GM12878 (cell line): ENCODE measurements at regions not wholly inside any gene's neighbourhood (a gene's known extent, or its start where the extent isn't known, plus 50 kb on each side); places are given as distances from the start of the nearest gene placed in this dataset.

ENCODE experiments used
- ATAC-seq: fragments of 200-7000 bp; cut with Tn5 transposase; 3 replicates; pipeline ENCODE4 v1.9.1; 2020; ENCODE audit warnings: mild to moderate bottlenecking, moderate library complexity
- BruUV-seq: library from RNA; stranded (reverse); fragments of 400-500 nt; replicated peaks from 2 replicates; lab custom pipeline; 2021; lab: Mats Ljungman, UMichigan
- CTCF ChIA-PET: fragments of 300-600 bp; sonication (Branson Sonifier 250); formaldehyde crosslinking; extraction: SDS; loops from one replicate; lab custom pipeline; 2021; ENCODE audit warnings: inconsistent platforms; lab: Yijun Ruan, JAX
- POLR2A ChIA-PET: fragments of 350-600 bp; formaldehyde crosslinking; extraction: SDS; loops from one replicate; lab custom pipeline; 2021; ENCODE audit warnings: inconsistent platforms; lab: Charles Lee
- RAD21 ChIA-PET: fragments of 300-600 bp; sonication (Branson Sonifier 250); formaldehyde crosslinking; loops from one replicate; lab custom pipeline; 2023; ENCODE audit warnings: antibody characterized with exemption; ENCODE audit not compliant: unreplicated experiment; lab: Charles Lee
- SMC1A ChIA-PET: fragments of 300-600 bp; sonication (Branson Sonifier 250); formaldehyde crosslinking; loops from one replicate; lab custom pipeline; 2023; ENCODE audit not compliant: unreplicated experiment, uncharacterized antibody; lab: Charles Lee
- DNase-seq: peaks from one replicate; pipeline ENCODE4 v3.0.0-alpha.2; 2011; ENCODE audit warnings: low read depth, low spot score
- FAIRE-seq: peaks from 3 replicates; lab custom pipeline; 2011; peaks lifted over from hg19 to GRCh38; lab: Jason Lieb, UNC
- H2AFZ ChIP-seq: 2 replicates; pipeline ENCODE4 v1.6.0; 2011; ENCODE audit warnings: low read depth, low read length, control low read depth; ENCODE audit not compliant: control insufficient read depth
- H3K27ac ChIP-seq: 2 replicates; pipeline ENCODE4 v1.5.1; 2011; ENCODE audit warnings: control low read depth; ENCODE audit not compliant: control insufficient read depth, insufficient read depth
- H3K27me3 ChIP-seq, 2 experiments: replicated peaks in 1 of 2; 2 replicates each; pipeline versions ENCODE4 v1.6.0 to v1.6.1; 2011; ENCODE audit warnings: low read length in 1 of 2; ENCODE audit not compliant: control insufficient read depth in 2 of 2, insufficient read depth in 2 of 2
- H3K36me3 ChIP-seq, 2 experiments: 2 replicates each; pipeline ENCODE4 v1.5.1; 2011; ENCODE audit warnings: low read length in 1 of 2; ENCODE audit not compliant: control insufficient read depth in 2 of 2, insufficient read depth in 2 of 2
- H3K4me1 ChIP-seq: 2 replicates; pipeline ENCODE4 v1.6.1; 2011; ENCODE audit warnings: mild to moderate bottlenecking, low read length, moderate library complexity, mixed read lengths; ENCODE audit not compliant: control insufficient read depth, insufficient read depth
- H3K4me2 ChIP-seq: 2 replicates; pipeline ENCODE4 v1.6.0; 2011; ENCODE audit warnings: control low read depth; ENCODE audit not compliant: control insufficient read depth, insufficient read depth
- H3K4me3 ChIP-seq: fragments of 200-600 bp; sonication (generic); 2 replicates; pipeline ENCODE4 v1.5.1; 2016
- H3K79me2 ChIP-seq: 2 replicates; pipeline ENCODE4 v1.6.0; 2011; ENCODE audit warnings: low read length; ENCODE audit not compliant: control insufficient read depth, insufficient read depth
- H3K9ac ChIP-seq: 2 replicates; pipeline ENCODE4 v1.8.0; 2011; ENCODE audit warnings: low read length, control low read depth, mixed read lengths; ENCODE audit not compliant: control insufficient read depth, insufficient read depth
- H3K9me3 ChIP-seq: replicated peaks from 3 replicates; pipeline ENCODE4 v1.5.1; 2011; ENCODE audit warnings: mild to moderate bottlenecking, low read length; ENCODE audit not compliant: control insufficient read depth, insufficient read depth
- H4K20me1 ChIP-seq: 2 replicates; pipeline ENCODE4 v1.6.0; 2011; ENCODE audit not compliant: control insufficient read depth, insufficient read depth
- ASH2L ChIP-seq: fragments of 300-600, 200-600 bp; sonication (generic); IDR thresholded peaks from 2 replicates; pipeline ENCODE4 v1.6.1; 2017; ENCODE audit warnings: low read depth, mild to moderate bottlenecking, borderline replicate concordance
- IKZF2 ChIP-seq, 2 experiments: fragments of 450-650 bp; IDR thresholded peaks; 2 replicates each; pipeline ENCODE4 v1.6.1; 2017; ENCODE audit warnings: mild to moderate bottlenecking in 2 of 2, moderate library complexity in 2 of 2
- JUND ChIP-seq: IDR thresholded peaks from 2 replicates; pipeline ENCODE4 v1.6.1; 2012; ENCODE audit warnings: low read depth, mild to moderate bottlenecking, low read length, improper control_type of control experiment, moderate library complexity
- KDM1A ChIP-seq: fragments of 200-600 bp; sonication (generic); IDR thresholded peaks from 2 replicates; pipeline ENCODE4 v1.6.1; 2016; ENCODE audit warnings: borderline replicate concordance
- MEF2B ChIP-seq: fragments of 450-650 bp; IDR thresholded peaks from 2 replicates; pipeline ENCODE4 v1.6.1; 2018; ENCODE audit warnings: mild to moderate bottlenecking, moderate library complexity; ENCODE audit not compliant: partially characterized antibody, poor library complexity, severe bottlenecking
- NBN ChIP-seq: fragments of 450-650 bp; IDR thresholded peaks from 2 replicates; pipeline ENCODE4 v1.6.1; 2016
- PML ChIP-seq: IDR thresholded peaks from 2 replicates; pipeline ENCODE4 v1.6.1; 2012; ENCODE audit warnings: low read length, inconsistent platforms
- POLR2A ChIP-seq: IDR thresholded peaks from 2 replicates; pipeline ENCODE4 v1.6.1; 2011; ENCODE audit warnings: low read depth, mild to moderate bottlenecking, low read length
- SP1 ChIP-seq: IDR thresholded peaks from one replicate; pipeline ENCODE4 v1.6.1; 2011; ENCODE audit warnings: low read depth, low read length
- ZNF274 ChIP-seq: IDR thresholded peaks from one replicate; pipeline ENCODE4 v1.8.0; 2011; ENCODE audit not compliant: insufficient read length, insufficient read depth
- WGBS: methylation state at CpG from one replicate; pipeline ENCODE4 v1.1.6; 2016; ENCODE audit warnings: low lambda C conversion rate; ENCODE audit not compliant: insufficient replicate concordance, insufficient coverage; ENCODE audit errors: missing lambda C conversion rate; 5-methylcytosine and 5-hydroxymethylcytosine counted together
- in situ Hi-C: fragments of 300-500 bp; cut with MboI; formaldehyde crosslinking; loops from 9 replicates; pipeline ENCODE4 v1.14.3; 2018; ENCODE audit warnings: mixed read lengths
- intact Hi-C: fragments of 100-400 bp; cut with micrococcal nuclease; formaldehyde crosslinking; loops from one replicate; pipeline ENCODE4 v1.14.2; 2022; ENCODE audit not compliant: unreplicated experiment
- TF ChIP-seq, protein P1 (sequence below): fragments of 450-650 bp; IDR thresholded peaks from 2 replicates; pipeline ENCODE4 v1.6.1; 2016; ENCODE audit warnings: mild to moderate bottlenecking
- TF ChIP-seq, protein P2 (sequence below): fragments of 450-650 bp; IDR thresholded peaks from 2 replicates; pipeline ENCODE4 v1.6.1; 2017; ENCODE audit warnings: low read depth, mild to moderate bottlenecking, moderate library complexity
- TF ChIP-seq, protein P3 (sequence below): fragments of 450-650 bp; conservative IDR thresholded peaks from 2 replicates; pipeline ENCODE4 v1.6.1; 2017; ENCODE audit warnings: mild to moderate bottlenecking, moderate library complexity
- TF ChIP-seq, protein P4 (sequence below): fragments of 450-650 bp; IDR thresholded peaks from 2 replicates; pipeline ENCODE4 v1.6.1; 2016; ENCODE audit warnings: mild to moderate bottlenecking, moderate library complexity, borderline replicate concordance

DNA sequence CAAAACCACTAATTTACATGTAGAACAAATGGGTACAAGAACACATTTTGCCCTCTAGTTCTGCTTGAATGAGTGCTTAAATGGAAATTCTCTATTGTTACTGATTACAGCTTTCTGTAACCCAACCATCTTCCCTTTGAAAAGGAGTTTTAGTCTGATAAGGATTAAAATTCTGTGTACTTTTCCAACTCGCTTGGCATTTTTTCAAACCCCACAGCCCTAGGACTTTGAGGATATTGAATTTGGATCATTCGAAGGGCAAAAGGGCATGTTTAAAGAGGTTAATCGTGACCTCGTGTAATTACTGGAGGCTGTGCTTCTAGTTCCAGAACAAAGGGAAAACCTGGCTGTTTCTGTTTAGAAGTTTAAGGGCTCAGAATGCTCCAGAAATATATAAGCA, 432.3 kb downstream of the PID1 start:
- ATAC-seq = no peak
- WGBS = 1% methylated on average over 4 of the region's 4 CpGs
- BruUV-seq = no TSS peak
- CTCF ChIA-PET = no interaction called here
- H3K36me3 ChIP-seq = no peaks in the 10 kb centered on the region
- TF ChIP-seq, protein P1, sequence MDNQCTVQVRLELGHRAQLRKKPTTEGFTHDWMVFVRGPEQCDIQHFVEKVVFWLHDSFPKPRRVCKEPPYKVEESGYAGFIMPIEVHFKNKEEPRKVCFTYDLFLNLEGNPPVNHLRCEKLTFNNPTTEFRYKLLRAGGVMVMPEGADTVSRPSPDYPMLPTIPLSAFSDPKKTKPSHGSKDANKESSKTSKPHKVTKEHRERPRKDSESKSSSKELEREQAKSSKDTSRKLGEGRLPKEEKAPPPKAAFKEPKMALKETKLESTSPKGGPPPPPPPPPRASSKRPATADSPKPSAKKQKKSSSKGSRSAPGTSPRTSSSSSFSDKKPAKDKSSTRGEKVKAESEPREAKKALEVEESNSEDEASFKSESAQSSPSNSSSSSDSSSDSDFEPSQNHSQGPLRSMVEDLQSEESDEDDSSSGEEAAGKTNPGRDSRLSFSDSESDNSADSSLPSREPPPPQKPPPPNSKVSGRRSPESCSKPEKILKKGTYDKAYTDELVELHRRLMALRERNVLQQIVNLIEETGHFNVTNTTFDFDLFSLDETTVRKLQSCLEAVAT = no peak
- TF ChIP-seq, protein P2, sequence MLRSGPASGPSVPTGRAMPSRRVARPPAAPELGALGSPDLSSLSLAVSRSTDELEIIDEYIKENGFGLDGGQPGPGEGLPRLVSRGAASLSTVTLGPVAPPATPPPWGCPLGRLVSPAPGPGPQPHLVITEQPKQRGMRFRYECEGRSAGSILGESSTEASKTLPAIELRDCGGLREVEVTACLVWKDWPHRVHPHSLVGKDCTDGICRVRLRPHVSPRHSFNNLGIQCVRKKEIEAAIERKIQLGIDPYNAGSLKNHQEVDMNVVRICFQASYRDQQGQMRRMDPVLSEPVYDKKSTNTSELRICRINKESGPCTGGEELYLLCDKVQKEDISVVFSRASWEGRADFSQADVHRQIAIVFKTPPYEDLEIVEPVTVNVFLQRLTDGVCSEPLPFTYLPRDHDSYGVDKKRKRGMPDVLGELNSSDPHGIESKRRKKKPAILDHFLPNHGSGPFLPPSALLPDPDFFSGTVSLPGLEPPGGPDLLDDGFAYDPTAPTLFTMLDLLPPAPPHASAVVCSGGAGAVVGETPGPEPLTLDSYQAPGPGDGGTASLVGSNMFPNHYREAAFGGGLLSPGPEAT = no peak
- TF ChIP-seq JUND (no peak), PML (no peak), MEF2B (no peak), POLR2A (no peak), ASH2L (no peak), SP1 (no peak), NBN (no peak), IKZF2 (IDR thresholded peaks at IDR 0.05) (no peak), KDM1A (no peak), ZNF274 (no peak)
- TF ChIP-seq, protein P3, sequence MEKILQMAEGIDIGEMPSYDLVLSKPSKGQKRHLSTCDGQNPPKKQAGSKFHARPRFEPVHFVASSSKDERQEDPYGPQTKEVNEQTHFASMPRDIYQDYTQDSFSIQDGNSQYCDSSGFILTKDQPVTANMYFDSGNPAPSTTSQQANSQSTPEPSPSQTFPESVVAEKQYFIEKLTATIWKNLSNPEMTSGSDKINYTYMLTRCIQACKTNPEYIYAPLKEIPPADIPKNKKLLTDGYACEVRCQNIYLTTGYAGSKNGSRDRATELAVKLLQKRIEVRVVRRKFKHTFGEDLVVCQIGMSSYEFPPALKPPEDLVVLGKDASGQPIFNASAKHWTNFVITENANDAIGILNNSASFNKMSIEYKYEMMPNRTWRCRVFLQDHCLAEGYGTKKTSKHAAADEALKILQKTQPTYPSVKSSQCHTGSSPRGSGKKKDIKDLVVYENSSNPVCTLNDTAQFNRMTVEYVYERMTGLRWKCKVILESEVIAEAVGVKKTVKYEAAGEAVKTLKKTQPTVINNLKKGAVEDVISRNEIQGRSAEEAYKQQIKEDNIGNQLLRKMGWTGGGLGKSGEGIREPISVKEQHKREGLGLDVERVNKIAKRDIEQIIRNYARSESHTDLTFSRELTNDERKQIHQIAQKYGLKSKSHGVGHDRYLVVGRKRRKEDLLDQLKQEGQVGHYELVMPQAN = no peak
- TF ChIP-seq, protein P4, sequence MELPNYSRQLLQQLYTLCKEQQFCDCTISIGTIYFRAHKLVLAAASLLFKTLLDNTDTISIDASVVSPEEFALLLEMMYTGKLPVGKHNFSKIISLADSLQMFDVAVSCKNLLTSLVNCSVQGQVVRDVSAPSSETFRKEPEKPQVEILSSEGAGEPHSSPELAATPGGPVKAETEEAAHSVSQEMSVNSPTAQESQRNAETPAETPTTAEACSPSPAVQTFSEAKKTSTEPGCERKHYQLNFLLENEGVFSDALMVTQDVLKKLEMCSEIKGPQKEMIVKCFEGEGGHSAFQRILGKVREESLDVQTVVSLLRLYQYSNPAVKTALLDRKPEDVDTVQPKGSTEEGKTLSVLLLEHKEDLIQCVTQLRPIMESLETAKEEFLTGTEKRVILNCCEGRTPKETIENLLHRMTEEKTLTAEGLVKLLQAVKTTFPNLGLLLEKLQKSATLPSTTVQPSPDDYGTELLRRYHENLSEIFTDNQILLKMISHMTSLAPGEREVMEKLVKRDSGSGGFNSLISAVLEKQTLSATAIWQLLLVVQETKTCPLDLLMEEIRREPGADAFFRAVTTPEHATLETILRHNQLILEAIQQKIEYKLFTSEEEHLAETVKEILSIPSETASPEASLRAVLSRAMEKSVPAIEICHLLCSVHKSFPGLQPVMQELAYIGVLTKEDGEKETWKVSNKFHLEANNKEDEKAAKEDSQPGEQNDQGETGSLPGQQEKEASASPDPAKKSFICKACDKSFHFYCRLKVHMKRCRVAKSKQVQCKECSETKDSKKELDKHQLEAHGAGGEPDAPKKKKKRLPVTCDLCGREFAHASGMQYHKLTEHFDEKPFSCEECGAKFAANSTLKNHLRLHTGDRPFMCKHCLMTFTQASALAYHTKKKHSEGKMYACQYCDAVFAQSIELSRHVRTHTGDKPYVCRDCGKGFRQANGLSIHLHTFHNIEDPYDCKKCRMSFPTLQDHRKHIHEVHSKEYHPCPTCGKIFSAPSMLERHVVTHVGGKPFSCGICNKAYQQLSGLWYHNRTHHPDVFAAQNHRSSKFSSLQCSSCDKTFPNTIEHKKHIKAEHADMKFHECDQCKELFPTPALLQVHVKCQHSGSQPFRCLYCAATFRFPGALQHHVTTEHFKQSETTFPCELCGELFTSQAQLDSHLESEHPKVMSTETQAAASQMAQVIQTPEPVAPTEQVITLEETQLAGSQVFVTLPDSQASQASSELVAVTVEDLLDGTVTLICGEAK = no peak
- TF ChIP-seq, all 136 proteins: peak for 0
- H2AFZ ChIP-seq = no peak overlapping the region
- in situ Hi-C loops = no loop called here
- H4K20me1 ChIP-seq = no peaks in the 10 kb centered on the region
- SMC1A ChIA-PET = no interaction called here
- DNase-seq (no peak), FAIRE-seq (no peak)
- H3K4me2 ChIP-seq = no peak overlapping the region
- no peak overlapping the region for H3K9ac ChIP-seq
- no peaks in the 10 kb centered on the region for H3K4me1 ChIP-seq
- H3K4me3 ChIP-seq = no peak overlapping the region
- intact Hi-C loops = no loop called here
- RAD21 ChIA-PET = no interaction called here
- no peaks in the 10 kb centered on the region for H3K27me3 ChIP-seq
- H3K9me3 ChIP-seq = no peaks in the 10 kb centered on the region
- H3K79me2 ChIP-seq = no peaks in the 10 kb centered on the region
- no peak overlapping the region for H3K27ac ChIP-seq
- POLR2A ChIA-PET = no interaction called here
